ENCODE measurements at regions not wholly inside any gene's neighbourhood (a gene's known extent, or its start where the extent isn't known, plus 50 kb on each side); places are given as distances from the start of the nearest gene placed in this dataset.
"Not testable (repeated sequence)": the region's sequence is repeated elsewhere in the genome, so short reads cannot be mapped to it uniquely, and the experiment has no call there.

GRCh38 chr17:21814272-21814671 lies 121.9 kb downstream of the KCNJ18 start:
- H3K27ac ChIP-seq; intact Hi-C loops (cut with DNase I); H3K9me3 ChIP-seq; H3K27me3 ChIP-seq; H3K4me1 ChIP-seq; H3K4me3 ChIP-seq; H3K36me3 ChIP-seq; ATAC-seq: not testable (repeated sequence)
- DNase-seq: peak; percentile 48

- Histone ChIP-seq H3K4me1 (no peaks in the 10 kb centered on the region), H3K4me3 (no peak overlapping the region), H3K27me3 (no peaks in the 10 kb centered on the region), H3K9me3 (no peaks in the 10 kb centered on the region), H3K27ac (no peak overlapping the region), H3K36me3 (no peaks in the 10 kb centered on the region)
- DNase-seq: no peak
- intact Hi-C loops (cut with DNase I): no loop called here
- peak; percentile 33 for ATAC-seq
- TF ChIP-seq CTCF (IDR thresholded peaks at IDR 0.05): no peak
Observed at GRCh38 chr17:21814776-21815175, 122.5 kb downstream of the KCNJ18 start.

GRCh38 chr17:21815352-21816063 lies 123.2 kb downstream of the KCNJ18 start:
- intact Hi-C loops (cut with DNase I): no loop called here
- ATAC-seq (no peak), DNase-seq (no peak)
- Histone ChIP-seq H3K36me3 (no peaks in the 10 kb centered on the region), H3K27ac (no peak overlapping the region), H3K4me1 (no peaks in the 10 kb centered on the region), H3K9me3 (no peaks in the 10 kb centered on the region), H3K4me3 (no peak overlapping the region), H3K27me3 (no peaks in the 10 kb centered on the region)
- no peak for TF ChIP-seq CTCF (IDR thresholded peaks at IDR 0.05)

- TF ChIP-seq CTCF (IDR thresholded peaks at IDR 0.05): no peak
- intact Hi-C loops (cut with DNase I): no loop called here
- no peaks in the 10 kb centered on the region for H3K27me3 ChIP-seq
Observed at GRCh38 chr17:21816592-21817567, 124.6 kb downstream of the KCNJ18 start.

GRCh38 chr17:21817791-21818364 lies 125.6 kb downstream of the KCNJ18 start:
- H3K9me3 ChIP-seq: no peaks in the 10 kb centered on the region
- DNase-seq (no peak), ATAC-seq (no peak)
- intact Hi-C loops (cut with DNase I): no loop called here
- no peak overlapping the region for H3K27ac ChIP-seq
- H3K27me3 ChIP-seq: no peaks in the 10 kb centered on the region
- no peaks in the 10 kb centered on the region for H3K36me3 ChIP-seq
- TF ChIP-seq CTCF (IDR thresholded peaks at IDR 0.05): no peak
- no peak overlapping the region for H3K4me3 ChIP-seq
- no peaks in the 10 kb centered on the region for H3K4me1 ChIP-seq

More at GRCh38 chr17:21816592-21817567, 124.6 kb downstream of the KCNJ18 start:
- no peak for ATAC-seq
- Histone ChIP-seq H3K9me3 (no peaks in the 10 kb centered on the region), H3K36me3 (no peaks in the 10 kb centered on the region), H3K27ac (no peak overlapping the region), H3K4me3 (no peak overlapping the region), H3K4me1 (no peaks in the 10 kb centered on the region)
- DNase-seq: no peak

- DNase-seq (no peak), ATAC-seq (no peak)
- intact Hi-C loops (cut with DNase I): no loop called here
- H3K4me1 ChIP-seq: no peaks in the 10 kb centered on the region
- H3K9me3 ChIP-seq: no peaks in the 10 kb centered on the region
- no peaks in the 10 kb centered on the region for H3K36me3 ChIP-seq
- H3K27me3 ChIP-seq: no peaks in the 10 kb centered on the region
- TF ChIP-seq CTCF (IDR thresholded peaks at IDR 0.05): no peak
- H3K27ac ChIP-seq: no peak overlapping the region
- H3K4me3 ChIP-seq: no peak overlapping the region
Observed at GRCh38 chr17:21823090-21823489, 130.8 kb downstream of the KCNJ18 start.
